ENCODE measurements at regions not wholly inside any gene's neighbourhood (a gene's known extent, or its start where the extent isn't known, plus 50 kb on each side); places are given as distances from the start of the nearest gene placed in this dataset.

GRCh38 chr2:193627927-193628272 is 1433.2 kb upstream of the TMEFF2 start:
- CTCF ChIA-PET: interaction anchor here (1.1 kb wide), 1 partner anchor 11 kb away, joined by 3 read pairs; no protein-coding TSS in a partner anchor
- no peak overlapping the region for H3K27ac ChIP-seq (ENCODE audit: insufficient read depth, low read depth, low read length)
- no peak for FAIRE-seq
- H3K9ac ChIP-seq (replicated peaks; ENCODE audit: extremely low read depth, insufficient read depth, low read length): no peak overlapping the region
- dilution Hi-C loops (cut with MboI; ENCODE audit: extremely low pct_ligation_motif_present, low sequenced_read_pairs): no loop called here
- no peak overlapping the region for H3K4me2 ChIP-seq (ENCODE audit: insufficient read depth, low read length)
- no peaks in the 10 kb centered on the region for H3K9me1 ChIP-seq (replicated peaks; ENCODE audit: control insufficient read depth, extremely low read depth, insufficient read depth, low read length)
- TF ChIP-seq, protein P1, sequence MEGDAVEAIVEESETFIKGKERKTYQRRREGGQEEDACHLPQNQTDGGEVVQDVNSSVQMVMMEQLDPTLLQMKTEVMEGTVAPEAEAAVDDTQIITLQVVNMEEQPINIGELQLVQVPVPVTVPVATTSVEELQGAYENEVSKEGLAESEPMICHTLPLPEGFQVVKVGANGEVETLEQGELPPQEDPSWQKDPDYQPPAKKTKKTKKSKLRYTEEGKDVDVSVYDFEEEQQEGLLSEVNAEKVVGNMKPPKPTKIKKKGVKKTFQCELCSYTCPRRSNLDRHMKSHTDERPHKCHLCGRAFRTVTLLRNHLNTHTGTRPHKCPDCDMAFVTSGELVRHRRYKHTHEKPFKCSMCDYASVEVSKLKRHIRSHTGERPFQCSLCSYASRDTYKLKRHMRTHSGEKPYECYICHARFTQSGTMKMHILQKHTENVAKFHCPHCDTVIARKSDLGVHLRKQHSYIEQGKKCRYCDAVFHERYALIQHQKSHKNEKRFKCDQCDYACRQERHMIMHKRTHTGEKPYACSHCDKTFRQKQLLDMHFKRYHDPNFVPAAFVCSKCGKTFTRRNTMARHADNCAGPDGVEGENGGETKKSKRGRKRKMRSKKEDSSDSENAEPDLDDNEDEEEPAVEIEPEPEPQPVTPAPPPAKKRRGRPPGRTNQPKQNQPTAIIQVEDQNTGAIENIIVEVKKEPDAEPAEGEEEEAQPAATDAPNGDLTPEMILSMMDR (IDR thresholded peaks at IDR 0.05; ENCODE audit: extremely low read depth in 1 of 2, insufficient read depth in 1 of 2, low read depth in 1 of 2, low read length in 2 of 2): no peak
- TF ChIP-seq GATA2 (IDR thresholded peaks at IDR 0.05; ENCODE audit: insufficient read depth, insufficient read length, low read depth, low read length) (no peak), POLR2A (IDR thresholded peaks at IDR 0.05; ENCODE audit: low read depth, low read length) (no peak), FOS (IDR thresholded peaks at IDR 0.05; ENCODE audit: borderline replicate concordance, insufficient read depth, low read length) (no peak), MYC (IDR thresholded peaks at IDR 0.05; ENCODE audit: low read depth, low read length) (no peak), JUN (IDR thresholded peaks at IDR 0.05; ENCODE audit: borderline replicate concordance, insufficient read depth, insufficient read length, low read depth) (no peak), POLR2AphosphoS5 (IDR thresholded peaks at IDR 0.05; ENCODE audit: insufficient read depth, low read depth, low read length) (no peak), EZH2 (IDR thresholded peaks at IDR 0.05; ENCODE audit: borderline replicate concordance, low read depth, low read length, severe bottlenecking) (no peak)
- TF ChIP-seq, protein P2, sequence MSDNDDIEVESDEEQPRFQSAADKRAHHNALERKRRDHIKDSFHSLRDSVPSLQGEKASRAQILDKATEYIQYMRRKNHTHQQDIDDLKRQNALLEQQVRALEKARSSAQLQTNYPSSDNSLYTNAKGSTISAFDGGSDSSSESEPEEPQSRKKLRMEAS (IDR thresholded peaks at IDR 0.05; ENCODE audit: insufficient read depth, insufficient read length): no peak
- no peak for DNase-seq (ENCODE audit: low read depth, low spot score)
- POLR2A ChIA-PET: no interaction called here
- no peaks in the 10 kb centered on the region for H3K4me1 ChIP-seq (ENCODE audit: control insufficient read depth, extremely low read depth, insufficient read depth, low read length)
- H3K9me3 ChIP-seq (replicated peaks; ENCODE audit: control insufficient read depth, insufficient read depth, low read length): no peaks in the 10 kb centered on the region
- H3K4me3 ChIP-seq (replicated peaks in 1 of 3; ENCODE audit: insufficient read depth in 1 of 3, low read depth in 1 of 3, low read length in 3 of 3): no peak overlapping the region
- intact Hi-C loops (cut with micrococcal nuclease): no loop called here
- H3K79me2 ChIP-seq (ENCODE audit: control insufficient read depth, insufficient read depth, low read length): no peaks in the 10 kb centered on the region
- H3K36me3 ChIP-seq (ENCODE audit: control insufficient read depth in 2 of 2, extremely low read depth in 1 of 2, insufficient read depth in 2 of 2, low read length in 2 of 2): no peaks in the 10 kb centered on the region
- H2AFZ ChIP-seq (ENCODE audit: low read depth, low read length): no peak overlapping the region
- BruUV-seq (replicated peaks): no TSS peak
- no peaks in the 10 kb centered on the region for H3K27me3 ChIP-seq (ENCODE audit: control insufficient read depth in 2 of 2, insufficient read depth in 2 of 2, low read length in 2 of 2)
- H4K20me1 ChIP-seq (replicated peaks; ENCODE audit: control insufficient read depth, extremely low read depth, insufficient read depth, low read length): no peaks in the 10 kb centered on the region

Data from endothelial cell of umbilical vein (primary cell).